GM21723 (cell line): ENCODE measurements at regions not wholly inside any gene's neighbourhood (a gene's known extent, or its start where the extent isn't known, plus 50 kb on each side); places are given as distances from the start of the nearest gene placed in this dataset.
"Not testable (repeated sequence)": the region's sequence is repeated elsewhere in the genome, so short reads cannot be mapped to it uniquely, and the experiment has no call there.

Experiments used
- ATAC-seq: cut with Tn5 transposase; IDR thresholded peaks from one replicate; pipeline ENCODE4 v1.9.1; 2021; ENCODE audit warnings: mild to moderate bottlenecking, moderate library complexity; ENCODE audit not compliant: unreplicated experiment

DNA sequence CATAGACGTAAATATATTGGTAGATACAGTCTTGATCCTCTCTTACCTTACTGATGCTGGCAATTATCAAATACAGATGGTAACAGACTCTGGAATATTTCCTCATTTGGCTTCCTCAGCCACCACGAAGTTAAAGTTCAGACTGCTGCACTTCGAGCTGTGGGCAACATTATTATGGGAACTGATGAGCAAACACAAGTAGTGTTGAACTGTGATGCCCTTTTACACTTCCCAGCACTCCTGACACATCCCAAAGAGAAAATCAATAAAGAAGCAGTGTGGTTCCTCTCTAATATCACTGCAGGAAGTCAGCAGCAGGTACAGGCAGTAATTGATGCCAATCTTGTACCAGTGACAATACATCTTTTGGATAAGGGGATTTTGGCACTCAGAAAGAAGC lies 162.7 kb upstream of the NT5E start:
- ATAC-seq, result no peak

DNA sequence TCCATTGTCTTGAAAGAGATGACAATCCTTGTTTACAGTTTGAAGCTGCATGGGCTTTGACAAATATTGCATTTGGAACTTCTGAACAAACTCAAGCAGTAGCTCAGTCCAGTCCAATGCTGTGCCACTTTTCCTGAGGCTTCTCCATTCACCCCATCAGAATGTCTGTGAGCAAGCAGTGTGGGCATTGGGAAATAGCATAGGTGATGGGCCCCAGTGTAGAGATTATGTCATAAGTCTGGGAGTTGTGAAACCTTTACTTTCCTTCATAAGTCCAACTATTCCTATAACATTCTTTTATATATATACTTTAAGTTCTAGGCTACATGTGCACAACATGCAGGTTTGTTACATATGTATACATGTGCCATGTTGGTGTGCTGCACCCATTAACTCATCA lies 163.4 kb upstream of the NT5E start:
- ATAC-seq, result not testable (repeated sequence)

DNA sequence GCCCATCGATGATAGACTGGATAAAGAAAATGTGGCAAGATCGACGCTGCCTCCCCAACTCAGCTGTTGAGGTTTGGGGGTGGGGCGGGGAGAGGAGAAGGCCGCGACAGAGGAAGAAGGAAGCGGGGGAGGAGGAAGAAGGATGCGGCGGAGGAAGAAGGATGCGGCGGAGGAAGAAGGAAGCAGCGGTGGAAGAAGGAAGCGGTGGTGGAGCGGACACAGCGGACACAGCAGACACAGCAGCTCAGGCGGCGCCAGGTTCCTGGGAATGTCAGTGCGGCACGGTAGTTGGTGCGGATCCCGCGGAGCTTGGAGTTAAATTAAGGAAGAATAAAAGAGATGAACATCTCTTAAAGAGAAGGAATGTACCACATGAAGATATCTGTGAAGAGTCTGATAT lies 163.9 kb upstream of the NT5E start:
- no peak for ATAC-seq

DNA sequence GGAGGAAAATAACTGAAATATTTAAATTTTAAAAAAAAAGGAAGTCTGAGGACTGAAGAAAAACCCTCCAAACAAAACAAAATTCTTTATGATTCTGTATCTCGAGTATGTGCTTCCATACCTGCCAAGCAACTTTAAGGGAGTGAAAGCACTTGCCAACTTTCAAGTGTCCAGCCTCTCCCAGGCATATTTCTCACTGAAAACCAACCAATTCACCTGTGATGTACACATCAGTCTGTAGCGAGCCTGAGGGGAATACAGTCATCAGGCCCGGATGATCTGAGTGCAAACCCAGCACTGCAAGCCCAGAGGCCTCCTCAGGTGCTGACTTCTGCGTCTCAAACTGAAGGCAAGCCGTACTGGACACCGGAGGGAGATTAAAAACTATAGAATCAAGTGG lies 164.8 kb upstream of the NT5E start:
- no peak for ATAC-seq

DNA sequence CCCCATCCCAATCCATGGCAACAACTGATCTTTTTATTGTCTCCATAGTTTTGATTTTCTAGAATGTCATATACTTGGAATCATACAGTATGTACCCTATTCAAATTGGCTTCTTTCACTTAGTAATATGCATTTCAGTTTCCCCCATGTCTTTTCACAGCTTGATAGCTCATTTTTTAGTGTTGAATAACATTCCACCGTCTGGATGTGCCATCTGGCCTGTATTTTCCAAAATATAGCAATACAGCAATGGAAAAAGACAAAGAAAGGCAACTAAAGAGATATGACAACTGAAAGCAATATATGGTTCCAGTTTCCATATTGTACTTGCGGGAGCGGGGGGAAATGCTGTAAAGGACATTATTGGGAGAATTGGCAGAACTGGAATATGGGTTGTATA lies 166.4 kb upstream of the NT5E start:
- ATAC-seq, result no peak

DNA sequence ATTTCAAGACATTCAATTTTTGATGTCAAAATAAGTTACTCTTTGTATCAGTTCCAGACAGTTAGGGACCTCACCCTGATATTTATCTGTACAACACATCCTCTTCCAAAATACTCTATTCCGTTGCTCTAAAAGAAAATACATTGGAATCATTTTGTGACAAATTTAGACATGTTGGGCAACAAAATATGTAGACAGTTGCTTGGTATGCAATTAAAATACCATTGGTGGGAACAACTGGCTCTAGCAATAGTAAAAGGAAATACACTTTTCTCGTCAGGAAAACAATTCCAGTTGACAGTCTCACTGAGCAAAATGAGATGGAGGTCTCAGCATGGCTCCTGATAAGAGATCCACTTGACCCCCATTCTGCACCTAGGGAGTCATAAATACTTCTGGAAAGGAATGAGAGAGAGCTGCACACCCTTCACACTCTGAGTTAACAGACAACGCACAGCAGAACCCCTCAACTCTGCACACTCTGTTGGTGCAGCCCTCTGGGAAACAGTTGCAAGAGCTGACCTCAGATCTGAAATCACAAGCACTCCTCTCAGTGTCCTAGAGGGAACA lies 171.3 kb upstream of the NT5E start:
- no peak for ATAC-seq

DNA sequence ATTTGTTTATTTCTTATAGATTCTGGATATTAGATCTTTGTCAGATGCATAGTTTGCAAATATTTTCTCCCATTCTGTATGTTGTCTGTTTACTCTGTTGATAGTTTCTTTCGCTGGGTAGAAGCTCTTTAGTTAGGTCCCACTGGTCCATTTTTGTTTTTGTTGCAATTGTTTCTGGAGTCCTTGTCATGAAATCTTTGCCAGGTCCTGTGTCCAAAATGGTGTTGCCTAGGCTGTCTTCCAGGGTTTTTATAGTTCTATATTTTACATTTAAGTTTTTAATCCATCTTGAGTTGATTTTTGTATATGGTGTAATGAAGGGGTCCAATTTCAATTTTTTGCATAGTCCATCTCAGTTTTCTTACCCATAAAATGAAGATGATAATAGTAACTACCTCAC lies 173.9 kb upstream of the NT5E start:
- ATAC-seq, result not testable (repeated sequence)

DNA sequence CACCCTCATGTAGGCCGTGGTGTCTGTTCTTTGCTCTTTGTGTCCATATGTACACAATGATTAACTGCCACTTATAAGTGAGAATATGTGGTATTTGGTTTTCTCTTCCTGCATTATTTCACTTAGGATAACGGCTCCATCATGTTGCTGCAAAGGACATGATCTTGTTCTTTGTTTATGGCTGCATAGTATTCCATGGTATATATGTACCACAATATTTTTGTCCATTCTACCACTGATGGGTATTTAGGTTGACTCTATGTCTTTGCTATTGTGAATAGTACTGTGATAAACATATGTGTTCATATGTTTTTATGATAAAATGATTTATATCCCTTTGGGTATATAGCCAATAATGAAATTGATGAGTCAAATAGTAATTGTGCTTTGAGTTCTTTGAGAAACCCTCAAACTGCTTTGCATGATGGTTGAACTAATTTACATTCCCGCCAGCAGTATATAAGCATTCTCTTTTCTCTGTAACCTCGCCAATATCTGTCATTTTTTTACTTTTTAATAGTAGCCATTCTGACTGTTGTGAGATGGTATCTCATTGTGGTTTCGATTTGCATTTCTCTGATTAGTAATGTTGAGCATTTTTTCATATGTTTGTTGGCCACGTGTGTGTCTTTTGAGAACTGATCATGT lies 174.4 kb upstream of the NT5E start:
- ATAC-seq, result no peak

DNA sequence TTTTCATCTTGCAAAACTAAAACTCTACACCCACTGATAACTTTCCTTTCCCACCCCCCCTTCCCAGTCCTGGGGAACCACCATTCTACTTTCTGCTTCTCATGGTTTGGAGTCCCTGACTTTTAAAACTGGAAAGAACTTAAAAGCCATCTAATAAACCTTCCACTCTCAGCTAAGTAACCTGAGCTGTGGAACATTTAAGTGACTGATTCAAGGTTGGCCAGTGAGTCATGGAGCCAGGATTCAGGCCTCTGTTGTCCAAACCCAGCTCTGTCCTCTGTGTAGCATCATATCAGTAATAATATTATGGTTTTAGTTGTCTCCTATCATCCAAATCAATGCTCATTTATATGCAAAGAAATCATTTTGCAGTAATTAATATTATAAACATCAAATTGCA lies 176.0 kb upstream of the NT5E start:
- no peak for ATAC-seq

DNA sequence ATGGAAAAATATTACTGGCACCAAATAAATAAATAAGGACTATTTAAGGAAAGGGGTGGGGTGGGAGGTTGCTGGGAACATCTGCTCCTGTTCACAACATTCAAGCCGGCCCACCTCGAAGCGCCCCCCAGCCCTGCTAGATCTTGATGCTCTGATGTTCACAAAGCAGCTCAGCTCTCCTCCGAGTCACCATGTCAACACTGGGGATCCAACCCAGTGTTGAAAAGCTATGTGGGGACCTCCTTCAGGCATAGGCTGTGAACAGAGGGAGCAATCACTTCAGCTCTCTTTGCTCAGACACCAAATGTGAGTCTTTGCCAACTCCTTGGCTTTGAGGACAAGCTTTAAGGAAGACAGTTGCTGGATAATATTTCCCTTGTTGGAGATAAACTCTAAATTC lies 176.8 kb upstream of the NT5E start:
- ATAC-seq, result no peak

DNA sequence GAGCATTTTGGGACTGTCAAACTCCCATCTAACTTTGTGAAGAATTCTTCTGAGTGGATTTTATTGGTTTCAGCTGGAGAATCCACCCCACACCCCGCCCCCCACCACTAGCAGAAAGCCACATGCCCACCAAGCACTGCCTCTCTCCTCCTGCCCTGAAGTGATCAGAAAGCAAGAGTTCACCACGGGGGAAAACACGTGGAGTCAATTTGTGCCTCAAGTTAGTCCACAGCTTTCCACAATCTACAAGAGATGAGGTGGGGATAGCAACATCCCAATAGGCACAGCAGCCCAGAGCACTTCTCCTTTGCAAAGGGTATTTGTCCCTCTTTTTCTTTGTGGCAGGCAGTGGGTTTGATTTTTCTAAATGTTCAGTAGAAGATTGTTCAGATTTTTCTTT lies 177.3 kb upstream of the NT5E start:
- ATAC-seq, result no peak

DNA sequence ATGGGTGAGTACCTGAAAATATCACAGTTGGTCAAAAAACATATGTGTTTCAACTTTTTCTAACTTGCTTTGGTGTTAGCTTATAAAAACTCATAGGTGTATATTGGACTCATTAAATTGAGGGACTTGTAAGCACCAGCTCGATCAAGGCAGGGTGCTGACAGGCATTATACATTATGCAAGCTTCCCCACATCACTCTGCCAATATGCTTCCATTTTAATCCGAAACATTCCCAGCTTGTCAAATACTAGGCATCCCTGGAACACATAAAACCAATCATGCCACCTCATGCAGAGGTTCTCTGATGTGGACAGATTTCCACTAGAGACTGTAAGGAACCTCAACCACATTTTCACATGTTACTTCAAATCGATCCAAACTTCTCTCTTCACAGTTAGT lies 187.3 kb upstream of the NT5E start:
- no peak for ATAC-seq

DNA sequence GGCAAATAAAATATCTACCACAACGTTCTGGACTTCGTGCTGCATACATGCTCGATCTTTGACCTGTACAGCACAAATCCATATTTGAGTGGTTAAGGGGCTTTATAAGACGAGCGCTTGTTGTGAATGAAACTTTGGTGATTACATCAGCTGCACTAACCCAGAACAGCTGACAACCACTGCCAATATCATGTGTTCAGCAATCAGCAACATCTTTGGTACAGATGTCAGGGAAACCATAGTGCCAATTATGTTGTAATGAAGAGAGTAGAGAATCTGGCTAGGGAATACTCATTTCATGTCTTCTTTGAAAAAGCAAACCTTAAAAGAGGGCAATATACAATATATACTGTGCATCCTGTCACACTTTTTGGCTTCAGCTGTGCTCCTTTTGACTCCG lies 188.6 kb upstream of the NT5E start:
- no peak for ATAC-seq

DNA sequence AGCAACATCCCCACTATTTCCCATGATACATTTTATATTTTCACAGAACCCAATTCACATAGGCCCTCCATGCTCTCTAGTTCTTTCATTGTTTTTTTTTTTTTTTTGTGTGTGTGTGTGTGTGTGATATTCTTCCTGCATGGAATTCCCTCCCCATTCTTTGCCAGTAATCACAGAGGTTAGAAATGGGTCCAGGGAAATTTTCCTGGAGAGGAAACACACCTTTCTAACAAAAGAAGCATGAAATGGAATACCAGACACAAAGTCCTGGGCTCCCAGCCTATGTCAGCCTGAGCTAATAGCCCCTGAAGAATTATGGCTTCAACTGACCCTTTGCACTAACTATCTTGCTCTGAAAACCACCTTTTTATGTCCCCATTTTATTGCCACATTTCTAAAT lies 194.2 kb upstream of the NT5E start:
- ATAC-seq, result no peak

DNA sequence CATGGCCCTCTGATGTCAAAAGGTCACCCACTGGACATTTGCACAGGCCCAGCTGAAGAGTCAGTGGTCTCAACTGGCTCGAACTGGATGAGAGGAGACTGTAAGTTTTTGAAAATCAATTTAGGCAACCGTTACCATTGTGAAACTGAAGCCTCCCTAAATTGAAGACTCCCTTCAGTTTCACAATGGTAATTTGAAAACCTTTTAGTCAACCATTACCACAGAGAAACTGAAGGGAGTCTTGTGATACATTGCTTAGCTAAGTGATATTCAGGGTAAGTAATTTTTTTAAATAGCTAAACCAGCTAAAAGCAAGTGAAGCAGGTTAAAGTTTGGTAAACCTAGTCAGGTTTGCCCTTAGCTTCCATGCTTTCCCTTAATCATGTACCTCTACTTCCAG lies 197.3 kb upstream of the NT5E start:
- no peak for ATAC-seq

DNA sequence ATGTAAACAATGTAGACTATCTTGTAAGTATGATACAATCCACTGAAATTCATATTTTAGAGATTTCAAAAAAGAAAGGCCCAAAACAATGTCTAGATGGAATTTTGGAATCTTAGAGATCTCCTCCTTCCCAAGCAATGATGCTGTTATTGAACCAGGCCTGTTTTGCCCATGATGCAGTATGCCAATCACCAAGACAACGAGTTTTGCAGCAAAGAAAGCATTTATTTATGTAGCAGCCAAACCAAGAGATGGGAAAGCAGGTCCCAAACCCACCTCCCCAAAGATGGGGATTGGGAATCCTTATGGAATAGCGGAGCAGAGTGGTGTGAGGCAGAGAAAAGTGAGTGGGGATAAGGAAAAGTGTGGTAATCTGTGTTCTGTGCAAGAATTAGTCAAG lies 197.8 kb upstream of the NT5E start:
- no peak for ATAC-seq

DNA sequence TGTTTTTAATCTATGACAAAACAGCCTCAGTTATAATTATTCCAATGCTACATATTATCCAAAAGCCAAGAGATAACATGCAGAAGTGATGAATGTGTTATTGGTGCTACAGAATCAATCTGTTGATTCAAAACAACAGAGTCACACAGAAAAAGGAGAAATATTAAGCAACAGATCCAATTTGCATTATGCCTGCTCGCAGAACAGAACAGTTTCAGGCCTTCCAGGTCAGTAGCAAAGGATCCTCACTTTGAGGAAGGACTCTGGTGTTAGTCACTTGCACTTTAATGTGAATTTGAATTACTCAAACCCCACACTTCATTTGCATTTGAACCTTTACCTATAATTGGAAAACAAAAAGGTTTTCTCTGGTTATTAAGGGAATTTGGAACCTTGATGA lies 198.6 kb upstream of the NT5E start:
- ATAC-seq, result no peak

DNA sequence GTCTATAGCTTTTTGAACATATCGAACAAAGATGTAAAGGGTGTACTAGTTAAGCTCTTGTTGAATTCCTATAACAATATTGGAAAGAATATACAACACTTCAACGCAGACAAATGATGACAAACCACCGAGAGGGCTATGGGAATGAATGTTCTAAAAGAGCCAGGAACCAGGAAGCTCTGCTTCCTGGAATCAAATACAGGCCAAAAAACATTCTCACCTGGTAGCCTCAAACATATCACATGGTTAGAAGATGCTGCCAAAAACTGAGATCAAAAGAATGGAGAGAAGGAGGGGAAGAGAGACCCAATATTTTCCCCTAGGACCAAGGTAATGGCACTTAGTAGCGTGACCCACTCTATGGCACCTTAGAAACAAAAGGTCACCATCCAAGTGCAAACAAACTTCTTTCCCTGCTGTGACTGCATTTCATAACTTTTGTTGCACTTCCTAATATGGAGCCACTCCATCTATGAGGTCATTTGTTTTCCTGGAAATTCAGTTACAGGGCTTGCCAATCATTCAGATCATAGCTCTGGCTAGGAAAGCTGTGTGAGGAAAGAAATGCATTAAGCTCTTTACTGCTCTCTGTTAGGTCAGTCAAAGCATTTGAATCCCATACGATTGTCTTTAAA lies 199.2 kb upstream of the NT5E start:
- ATAC-seq, result no peak

DNA sequence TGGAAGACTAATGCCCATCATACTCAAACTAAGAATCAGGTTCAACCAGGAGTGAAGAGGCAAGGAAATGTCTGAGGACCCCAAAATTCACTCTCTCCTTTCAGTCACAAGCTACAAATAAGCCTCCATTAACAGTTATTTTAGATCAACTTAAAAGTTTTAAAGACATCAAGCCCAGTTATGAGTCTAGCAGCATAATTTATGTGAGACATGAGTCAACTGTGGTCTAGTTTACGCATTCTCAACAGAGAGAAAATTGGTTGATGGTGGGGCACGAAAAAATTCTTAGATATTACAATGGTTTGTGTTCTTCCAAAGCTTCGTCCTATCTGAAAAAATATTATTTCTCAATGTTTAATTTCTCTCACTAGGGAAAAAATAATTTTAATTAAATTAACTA lies 204.9 kb upstream of the NT5E start:
- no peak for ATAC-seq

DNA sequence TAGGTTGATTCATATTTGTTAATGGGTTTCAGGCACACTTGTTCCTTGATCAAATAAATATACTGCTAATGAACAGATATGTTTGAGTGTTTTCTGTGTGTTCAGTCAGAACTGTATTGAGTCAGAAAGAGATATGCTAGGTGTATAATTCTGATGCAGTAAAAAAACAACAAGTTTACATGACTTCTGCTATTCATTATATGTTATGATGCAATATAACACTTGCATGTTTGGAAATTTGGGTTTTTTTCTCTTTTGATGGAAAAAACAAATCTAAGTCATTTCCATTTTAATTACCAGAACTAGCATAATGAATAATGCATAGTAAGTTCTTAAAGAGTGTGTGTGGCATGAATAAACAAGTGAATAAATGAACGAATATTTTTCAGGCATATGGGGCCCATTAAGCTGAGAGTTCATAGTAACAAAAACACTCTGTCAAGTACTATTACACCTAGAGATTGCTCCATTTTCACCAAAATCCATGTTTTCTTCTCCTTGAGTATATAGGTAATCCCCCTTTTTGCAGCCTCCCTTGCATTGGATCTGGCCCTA lies 208.3 kb upstream of the NT5E start:
- no peak for ATAC-seq

DNA sequence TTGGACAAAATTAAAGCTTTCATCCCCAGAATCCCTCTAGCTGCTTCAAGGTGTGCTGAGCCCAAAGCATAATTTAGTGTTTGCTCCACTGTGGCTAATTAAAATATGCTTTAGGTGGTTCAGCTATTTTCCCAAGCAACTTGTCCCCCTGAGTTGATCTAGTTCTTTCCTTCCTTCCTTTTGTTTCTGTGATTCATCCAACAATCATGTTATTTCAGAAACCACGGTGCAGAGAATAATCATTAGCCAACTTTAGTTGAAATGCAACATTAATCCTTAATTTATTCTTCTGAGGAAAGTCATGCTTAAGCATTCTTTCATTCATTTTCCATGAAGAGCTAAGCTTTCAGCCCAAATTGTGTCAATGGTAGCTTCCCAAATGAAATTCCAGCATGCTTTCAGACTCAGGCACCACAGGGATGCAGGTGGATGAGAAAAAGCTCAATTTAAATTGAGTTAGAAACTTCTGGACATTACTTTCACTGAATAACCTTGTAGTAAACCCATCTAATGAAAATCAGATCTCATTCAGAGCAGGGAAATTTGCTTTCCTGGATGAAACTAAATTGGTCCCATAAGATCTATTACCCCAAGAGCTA lies 209.0 kb upstream of the NT5E start:
- no peak for ATAC-seq

DNA sequence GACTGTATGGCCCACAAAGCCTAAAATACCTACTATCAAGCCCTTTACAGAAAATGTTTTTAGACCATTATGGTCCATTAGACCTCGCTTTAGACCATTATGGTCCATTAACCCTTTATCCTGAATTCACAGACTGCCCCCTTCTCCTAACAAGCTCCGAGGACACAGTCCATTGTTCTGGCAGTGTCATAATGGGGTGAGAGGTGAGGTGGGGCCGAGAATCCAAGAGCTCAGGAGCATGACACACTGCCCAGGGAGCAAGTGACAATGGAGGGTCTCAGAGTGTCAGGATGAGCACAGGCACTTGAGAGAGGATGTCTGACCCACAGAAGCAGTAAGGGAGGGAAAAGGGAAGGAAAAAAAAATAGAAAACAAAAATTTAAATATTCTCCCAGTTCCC lies 212.4 kb upstream of the NT5E start:
- ATAC-seq, result no peak
